Upper lobe of left lung (tissue), 4 donors: ENCODE measurements at regions not wholly inside any gene's neighbourhood (a gene's known extent, or its start where the extent isn't known, plus 50 kb on each side); places are given as distances from the start of the nearest gene placed in this dataset.

Source experiments
- EP300 ChIP-seq, 4 donors: sonication (generic); formaldehyde crosslinking; IDR thresholded peaks; one replicate each; pipeline ENCODE4 v1.5.1; 2017; ENCODE audit warnings: antibody characterized with exemption in 4 of 4, control low read depth in 2 of 4
- POLR2A ChIP-seq, 4 donors: fragments of 450-650 bp; IDR thresholded peaks; one replicate each; pipeline ENCODE4 v1.5.1; 2016 to 2017; ENCODE audit warnings: antibody characterized with exemption in 4 of 4, mild to moderate bottlenecking in 2 of 4
- TF ChIP-seq, protein P1 (sequence below), 6 experiments: fragments of 450-650 bp in 4 of 6; fragments of 200-600 bp in 2 of 6; sonication (generic) in 2 of 6; IDR thresholded peaks; one replicate each; pipeline ENCODE4 v1.5.1; 2016 to 2019; ENCODE audit warnings: antibody characterized with exemption in 6 of 6

DNA sequence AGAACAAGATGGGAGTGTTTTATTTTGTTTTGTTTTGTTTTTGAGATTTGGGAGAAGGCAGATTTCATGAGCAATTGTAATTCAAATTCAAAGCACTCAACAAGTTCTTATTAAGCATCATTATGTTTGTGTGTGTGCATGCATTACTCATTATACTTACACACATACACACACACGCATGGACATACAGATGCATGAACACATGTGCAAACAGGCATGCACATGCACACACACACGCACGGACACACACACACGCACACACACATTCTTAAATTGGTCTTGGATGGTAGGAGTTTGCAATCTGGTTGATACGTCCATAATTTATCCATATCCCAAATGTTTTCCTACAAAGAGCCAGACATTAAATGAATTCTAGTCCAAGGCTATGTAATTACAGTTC is 702.8 kb downstream of the INHBA start:
- TF ChIP-seq, protein P1, sequence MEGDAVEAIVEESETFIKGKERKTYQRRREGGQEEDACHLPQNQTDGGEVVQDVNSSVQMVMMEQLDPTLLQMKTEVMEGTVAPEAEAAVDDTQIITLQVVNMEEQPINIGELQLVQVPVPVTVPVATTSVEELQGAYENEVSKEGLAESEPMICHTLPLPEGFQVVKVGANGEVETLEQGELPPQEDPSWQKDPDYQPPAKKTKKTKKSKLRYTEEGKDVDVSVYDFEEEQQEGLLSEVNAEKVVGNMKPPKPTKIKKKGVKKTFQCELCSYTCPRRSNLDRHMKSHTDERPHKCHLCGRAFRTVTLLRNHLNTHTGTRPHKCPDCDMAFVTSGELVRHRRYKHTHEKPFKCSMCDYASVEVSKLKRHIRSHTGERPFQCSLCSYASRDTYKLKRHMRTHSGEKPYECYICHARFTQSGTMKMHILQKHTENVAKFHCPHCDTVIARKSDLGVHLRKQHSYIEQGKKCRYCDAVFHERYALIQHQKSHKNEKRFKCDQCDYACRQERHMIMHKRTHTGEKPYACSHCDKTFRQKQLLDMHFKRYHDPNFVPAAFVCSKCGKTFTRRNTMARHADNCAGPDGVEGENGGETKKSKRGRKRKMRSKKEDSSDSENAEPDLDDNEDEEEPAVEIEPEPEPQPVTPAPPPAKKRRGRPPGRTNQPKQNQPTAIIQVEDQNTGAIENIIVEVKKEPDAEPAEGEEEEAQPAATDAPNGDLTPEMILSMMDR (IDR thresholded peaks at IDR 0.05): no peak
- TF ChIP-seq POLR2A (IDR thresholded peaks at IDR 0.05) (no peak), EP300 (IDR thresholded peaks at IDR 0.05) (no peak)
